DND-41 (cell line): ENCODE measurements at regions not wholly inside any gene's neighbourhood (a gene's known extent, or its start where the extent isn't known, plus 50 kb on each side); places are given as distances from the start of the nearest gene placed in this dataset.
"Not testable (repeated sequence)": the region's sequence is repeated elsewhere in the genome, so short reads cannot be mapped to it uniquely, and the experiment has no call there.

Experiments used
- ATAC-seq: fragments of 200-7000 bp; cut with Tn5 transposase; 3 replicates; pipeline ENCODE4 v1.9.1; 2021; ENCODE audit warnings: low read depth; ENCODE audit not compliant: insufficient read depth
- DNase-seq: peaks from one replicate; pipeline ENCODE4 v3.0.0-alpha.2; 2020
- H2AFZ ChIP-seq: 2 replicates; pipeline ENCODE4 v1.6.0; 2012; ENCODE audit warnings: low read depth, low read length
- H3K27ac ChIP-seq: 2 replicates; pipeline ENCODE4 v1.5.1; 2012; ENCODE audit warnings: low read length, inconsistent platforms
- H3K27me3 ChIP-seq: fragments of 200-600 bp; sonication (generic); 2 replicates; pipeline ENCODE4 v1.6.0; 2012; ENCODE audit warnings: low read length, mild to moderate bottlenecking, inconsistent platforms; ENCODE audit not compliant: insufficient read depth, poor library complexity
- H3K36me3 ChIP-seq: 2 replicates; pipeline ENCODE4 v1.5.1; 2012; ENCODE audit warnings: low read length, inconsistent platforms; ENCODE audit not compliant: insufficient read depth
- H3K4me1 ChIP-seq: 2 replicates; pipeline ENCODE4 v1.5.1; 2012; ENCODE audit warnings: mild to moderate bottlenecking, low read length; ENCODE audit not compliant: insufficient read depth
- H3K4me2 ChIP-seq: 2 replicates; pipeline ENCODE4 v1.6.0; 2012; ENCODE audit warnings: mild to moderate bottlenecking, moderate library complexity, low read length, inconsistent platforms; ENCODE audit not compliant: insufficient read depth
- H3K4me3 ChIP-seq, 2 experiments: fragments of 200-600 bp in 1 of 2; shearing (Covaris generic) in 1 of 2; 2 replicates each; pipeline ENCODE4 v1.5.1; 2012 to 2016; ENCODE audit warnings: inconsistent platforms in 2 of 2, low read length in 2 of 2, mild to moderate bottlenecking in 2 of 2, low read depth in 1 of 2, moderate library complexity in 1 of 2
- H3K79me2 ChIP-seq: 2 replicates; pipeline ENCODE4 v1.6.0; 2012; ENCODE audit warnings: low read length, inconsistent platforms; ENCODE audit not compliant: insufficient read depth
- H3K9ac ChIP-seq: 2 replicates; pipeline ENCODE4 v1.6.0; 2012; ENCODE audit warnings: low read depth, mild to moderate bottlenecking, inconsistent platforms, low read length, moderate library complexity
- H3K9me3 ChIP-seq: 2 replicates; pipeline ENCODE4 v1.5.1; 2012; ENCODE audit warnings: low read length, moderate library complexity, mild to moderate bottlenecking, inconsistent platforms; ENCODE audit not compliant: insufficient read depth, severe bottlenecking
- H4K20me1 ChIP-seq: 2 replicates; pipeline ENCODE4 v1.6.0; 2012; ENCODE audit warnings: low read length; ENCODE audit not compliant: insufficient read depth
- EZH2 ChIP-seq: IDR thresholded peaks from 3 replicates; pipeline ENCODE4 v1.6.1; 2012; ENCODE audit warnings: borderline replicate concordance, low read depth, mild to moderate bottlenecking, moderate library complexity, low read length, inconsistent platforms; ENCODE audit not compliant: severe bottlenecking
- TF ChIP-seq, protein P1 (sequence below): IDR thresholded peaks from 2 replicates; pipeline ENCODE4 v1.5.1; 2012; ENCODE audit warnings: borderline replicate concordance, low read length, moderate library complexity, mild to moderate bottlenecking; ENCODE audit not compliant: poor library complexity, severe bottlenecking; ENCODE audit errors: extremely low read depth

DNA sequence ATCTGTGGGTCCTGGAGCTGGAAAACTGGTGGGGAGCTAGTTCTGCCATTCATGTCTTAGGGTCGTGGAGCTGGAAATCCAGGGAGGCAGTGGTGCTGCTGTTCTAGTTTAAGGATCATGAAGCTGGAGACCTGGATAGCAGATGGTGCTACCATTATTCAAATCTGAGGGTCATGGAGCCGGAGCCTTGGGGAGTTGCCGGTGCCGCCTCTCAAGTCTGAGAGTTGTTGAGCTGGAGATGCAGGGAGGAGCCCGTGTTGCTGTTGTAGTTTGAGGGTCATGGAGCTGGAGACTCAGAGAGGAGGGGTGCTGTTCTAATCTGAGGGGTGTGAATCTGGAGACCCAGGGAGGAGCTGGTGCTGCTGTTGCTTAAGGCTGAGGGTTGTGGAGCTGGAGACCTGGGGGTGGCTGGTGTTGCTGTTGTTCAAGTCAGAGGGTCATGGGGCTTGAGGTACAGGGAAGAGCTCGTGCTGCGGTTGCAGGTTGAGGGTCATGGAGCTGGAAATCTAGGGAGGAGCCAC lies 86.0 kb upstream of the ZNF479 start:
- Histone ChIP-seq H3K4me1 (no peaks in the 10 kb centered on the region), H3K4me2 (no peak overlapping the region), H3K27ac (no peak overlapping the region), H3K27me3 (no peaks in the 10 kb centered on the region), H4K20me1 (no peaks in the 10 kb centered on the region), H2AFZ (no peak overlapping the region), H3K79me2 (no peaks in the 10 kb centered on the region), H3K9ac (no peak overlapping the region), H3K9me3 (peaks cover 30% of the 10 kb centered on the region), H3K36me3 (no peaks in the 10 kb centered on the region), H3K4me3 (no peak overlapping the region)
- TF ChIP-seq, protein P1, sequence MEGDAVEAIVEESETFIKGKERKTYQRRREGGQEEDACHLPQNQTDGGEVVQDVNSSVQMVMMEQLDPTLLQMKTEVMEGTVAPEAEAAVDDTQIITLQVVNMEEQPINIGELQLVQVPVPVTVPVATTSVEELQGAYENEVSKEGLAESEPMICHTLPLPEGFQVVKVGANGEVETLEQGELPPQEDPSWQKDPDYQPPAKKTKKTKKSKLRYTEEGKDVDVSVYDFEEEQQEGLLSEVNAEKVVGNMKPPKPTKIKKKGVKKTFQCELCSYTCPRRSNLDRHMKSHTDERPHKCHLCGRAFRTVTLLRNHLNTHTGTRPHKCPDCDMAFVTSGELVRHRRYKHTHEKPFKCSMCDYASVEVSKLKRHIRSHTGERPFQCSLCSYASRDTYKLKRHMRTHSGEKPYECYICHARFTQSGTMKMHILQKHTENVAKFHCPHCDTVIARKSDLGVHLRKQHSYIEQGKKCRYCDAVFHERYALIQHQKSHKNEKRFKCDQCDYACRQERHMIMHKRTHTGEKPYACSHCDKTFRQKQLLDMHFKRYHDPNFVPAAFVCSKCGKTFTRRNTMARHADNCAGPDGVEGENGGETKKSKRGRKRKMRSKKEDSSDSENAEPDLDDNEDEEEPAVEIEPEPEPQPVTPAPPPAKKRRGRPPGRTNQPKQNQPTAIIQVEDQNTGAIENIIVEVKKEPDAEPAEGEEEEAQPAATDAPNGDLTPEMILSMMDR: no peak
- TF ChIP-seq EZH2: no peak
- DNase-seq: no peak
- no peak for ATAC-seq

DNA sequence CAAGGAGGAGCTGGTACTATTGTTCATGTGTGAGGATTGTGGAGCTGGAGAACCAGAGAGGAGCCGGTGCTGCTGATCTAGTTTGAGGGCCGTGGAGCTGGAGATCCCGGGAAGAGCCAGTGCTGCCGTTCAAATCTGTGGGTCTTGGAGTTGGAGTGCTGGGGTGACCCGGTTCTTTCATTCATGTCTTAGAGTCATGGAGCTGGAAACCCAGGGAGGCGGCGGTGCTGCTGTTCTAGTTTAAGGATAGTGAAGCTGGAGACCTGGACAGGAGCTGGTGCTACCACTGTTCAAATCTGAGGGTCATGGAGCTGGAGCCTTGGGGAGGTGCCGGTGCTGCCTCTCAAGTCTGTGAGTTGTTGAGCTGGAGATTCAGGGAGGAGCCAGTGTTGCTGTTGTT lies 88.5 kb upstream of the ZNF479 start:
- H4K20me1 ChIP-seq: no peaks in the 10 kb centered on the region
- H3K27me3 ChIP-seq: no peaks in the 10 kb centered on the region
- DNase-seq (no peak), ATAC-seq (no peak)
- no peaks in the 10 kb centered on the region for H3K4me1 ChIP-seq
- TF ChIP-seq, protein P1: no peak
- H3K4me2 ChIP-seq: no peak overlapping the region
- peaks cover 30% of the 10 kb centered on the region for H3K9me3 ChIP-seq
- no peaks in the 10 kb centered on the region for H3K36me3 ChIP-seq
- H3K9ac ChIP-seq: no peak overlapping the region
- no peak overlapping the region for H3K27ac ChIP-seq
- H2AFZ ChIP-seq: no peak overlapping the region
- H3K79me2 ChIP-seq: no peaks in the 10 kb centered on the region
- H3K4me3 ChIP-seq: no peak overlapping the region

DNA sequence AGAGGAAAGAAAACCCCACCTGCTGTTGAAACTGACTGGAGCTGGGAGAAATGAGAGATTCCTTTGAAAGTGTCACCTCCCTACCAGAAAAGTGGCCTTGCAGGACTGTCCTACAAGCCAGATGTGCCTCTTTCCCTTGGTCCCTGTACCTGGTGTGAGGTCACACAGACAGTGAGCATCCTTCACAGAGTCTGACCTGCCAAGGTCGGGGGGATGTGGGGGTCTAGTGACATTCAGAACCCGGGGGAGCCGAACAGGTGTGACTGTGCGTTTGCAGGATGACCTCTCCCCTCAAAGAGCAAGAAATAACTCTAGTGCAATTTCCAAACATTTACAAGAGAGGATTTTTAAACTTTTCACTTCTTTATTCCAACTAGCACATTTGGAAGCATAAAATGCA lies 93.4 kb upstream of the ZNF479 start:
- Histone ChIP-seq H2AFZ (no peak overlapping the region), H3K27ac (no peak overlapping the region), H3K4me3 (no peak overlapping the region), H3K9ac (no peak overlapping the region), H3K4me2 (no peak overlapping the region), H3K27me3 (no peaks in the 10 kb centered on the region), H3K79me2 (no peaks in the 10 kb centered on the region), H3K9me3 (peaks cover 15% of the 10 kb centered on the region), H4K20me1 (no peaks in the 10 kb centered on the region), H3K4me1 (no peaks in the 10 kb centered on the region), H3K36me3 (no peaks in the 10 kb centered on the region)
- TF ChIP-seq, protein P1: no peak
- no peak for TF ChIP-seq EZH2
- DNase-seq: no peak
- no peak for ATAC-seq

DNA sequence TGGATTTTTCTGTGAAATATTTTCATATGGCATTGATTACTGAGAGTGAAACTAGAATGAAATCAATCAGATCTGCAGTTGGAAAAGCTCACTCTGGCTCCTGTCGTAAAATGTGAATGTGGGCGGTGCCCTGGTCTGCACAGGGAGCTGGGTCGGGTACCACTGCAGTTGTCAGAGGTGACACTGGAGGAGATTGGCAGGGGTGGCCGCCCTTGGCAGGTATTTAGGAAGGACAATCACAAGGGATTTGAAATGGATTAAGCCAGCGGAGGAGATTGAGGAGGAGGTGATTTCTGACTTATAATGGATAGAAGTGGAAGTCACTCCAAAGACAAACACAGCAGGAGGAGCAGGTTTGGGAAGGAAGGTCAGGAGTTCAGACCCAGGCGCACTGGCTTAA lies 109.0 kb upstream of the ZNF479 start:
- H3K4me3 ChIP-seq, DNase-seq, H3K27ac ChIP-seq, H3K36me3 ChIP-seq, H4K20me1 ChIP-seq, H3K4me1 ChIP-seq, H3K4me2 ChIP-seq, H3K27me3 ChIP-seq, H3K9ac ChIP-seq, H3K79me2 ChIP-seq, ATAC-seq, H2AFZ ChIP-seq: not testable (repeated sequence)
- peaks cover 37% of the 10 kb centered on the region for H3K9me3 ChIP-seq

DNA sequence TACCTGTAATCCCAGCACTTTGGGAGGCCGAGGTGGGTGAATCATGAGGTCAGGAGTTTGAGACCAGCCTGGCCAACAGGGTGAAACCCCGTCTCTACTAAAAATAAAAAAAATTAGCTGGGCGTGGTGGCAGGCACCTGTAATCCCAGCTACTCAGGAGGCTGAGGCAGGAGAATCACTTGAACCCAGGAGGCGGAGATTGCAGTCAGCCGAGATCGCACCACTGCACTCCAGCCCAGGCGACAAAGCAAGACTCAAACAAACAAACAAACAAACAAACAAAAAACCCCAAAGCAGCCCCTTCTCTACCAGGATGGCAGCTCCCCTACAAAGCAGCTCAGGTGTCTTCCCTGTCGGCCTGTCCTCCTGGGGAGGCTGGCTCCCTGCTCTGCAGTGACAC lies 111.3 kb upstream of the ZNF479 start:
- not testable (repeated sequence) for H2AFZ ChIP-seq, H3K79me2 ChIP-seq, H3K27me3 ChIP-seq, H3K27ac ChIP-seq, H4K20me1 ChIP-seq, DNase-seq, H3K9ac ChIP-seq, H3K4me3 ChIP-seq, ATAC-seq, H3K4me2 ChIP-seq, H3K36me3 ChIP-seq, H3K4me1 ChIP-seq
- peaks cover 24% of the 10 kb centered on the region for H3K9me3 ChIP-seq

DNA sequence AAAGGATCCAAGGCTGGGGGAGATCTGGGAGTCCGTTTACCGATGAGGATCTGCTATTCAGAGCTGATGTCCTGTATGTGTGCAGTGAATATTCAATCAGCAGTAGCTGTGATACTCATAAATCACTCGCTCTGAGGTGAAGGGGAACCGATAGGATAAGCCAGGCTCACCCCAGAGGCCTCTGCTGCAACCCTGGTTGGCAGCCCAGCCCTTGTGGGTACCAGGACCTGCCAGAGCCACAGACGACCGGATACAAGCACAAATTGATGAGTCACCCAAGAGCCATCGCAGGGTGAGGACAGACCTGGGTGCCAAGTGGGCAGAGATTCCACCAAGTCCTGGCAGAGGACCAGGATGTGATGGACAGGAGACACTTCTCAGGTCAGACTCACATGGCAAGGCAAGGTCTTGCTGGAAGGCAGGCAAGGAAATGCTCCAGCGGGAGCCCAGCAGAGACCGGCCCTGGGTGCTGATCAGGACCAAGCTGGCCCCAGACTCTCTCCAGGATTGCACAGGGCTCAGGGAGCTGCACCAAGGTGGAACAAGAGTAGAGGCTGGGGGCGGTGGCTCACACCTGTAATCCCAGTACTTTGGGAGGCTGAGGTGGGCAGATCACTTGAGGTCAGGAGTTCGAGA lies 112.2 kb upstream of the ZNF479 start:
- not testable (repeated sequence) for H2AFZ ChIP-seq, H3K9ac ChIP-seq, H3K79me2 ChIP-seq, H3K27ac ChIP-seq, H3K4me2 ChIP-seq, ATAC-seq, H3K4me1 ChIP-seq, H3K4me3 ChIP-seq, DNase-seq, H4K20me1 ChIP-seq, H3K27me3 ChIP-seq, H3K36me3 ChIP-seq
- H3K9me3 ChIP-seq: peaks cover 21% of the 10 kb centered on the region
